HG02623 (cell line): ENCODE measurements at regions not wholly inside any gene's neighbourhood (a gene's known extent, or its start where the extent isn't known, plus 50 kb on each side); places are given as distances from the start of the nearest gene placed in this dataset.
"Not testable (repeated sequence)": the region's sequence is repeated elsewhere in the genome, so short reads cannot be mapped to it uniquely, and the experiment has no call there.

ENCODE experiments used
- ATAC-seq: cut with Tn5 transposase; IDR thresholded peaks from one replicate; pipeline ENCODE4 v1.9.1; 2021; ENCODE audit warnings: moderate library complexity; ENCODE audit not compliant: unreplicated experiment

GRCh38 chr7:42687211-42688055 lies 224.4 kb downstream of the C7orf25 start:
- no peak for ATAC-seq

GRCh38 chr7:42686594-42687156 lies 225.2 kb downstream of the C7orf25 start:
- ATAC-seq: no peak

GRCh38 chr7:42685911-42686310 lies 226.0 kb downstream of the C7orf25 start:
- no peak for ATAC-seq

- no peak for ATAC-seq
Observed at GRCh38 chr7:42677751-42678699, 233.8 kb downstream of the C7orf25 start.

GRCh38 chr7:42674541-42674940 lies 237.3 kb downstream of the C7orf25 start:
- ATAC-seq: no peak

- no peak for ATAC-seq
Observed at GRCh38 chr7:42673951-42674350, 237.9 kb downstream of the C7orf25 start.

GRCh38 chr7:42672339-42672999 lies 239.4 kb downstream of the C7orf25 start:
- no peak for ATAC-seq

GRCh38 chr7:42671627-42672026 lies 240.2 kb downstream of the C7orf25 start:
- ATAC-seq: no peak

- ATAC-seq: no peak
Observed at GRCh38 chr7:42666994-42667393, 244.9 kb downstream of the C7orf25 start.

- no peak for ATAC-seq
Observed at GRCh38 chr7:42662862-42663261, 249.0 kb downstream of the C7orf25 start.

- ATAC-seq: no peak
Observed at GRCh38 chr7:42661312-42661711, 250.6 kb downstream of the C7orf25 start.

GRCh38 chr7:42650701-42651100 lies 261.2 kb downstream of the C7orf25 start:
- no peak for ATAC-seq

GRCh38 chr7:42650171-42650570 lies 261.7 kb downstream of the C7orf25 start:
- no peak for ATAC-seq

- ATAC-seq: no peak
Observed at GRCh38 chr7:42645906-42646305, 266.0 kb downstream of the C7orf25 start.

- no peak for ATAC-seq
Observed at GRCh38 chr7:42642699-42643098, 269.2 kb downstream of the C7orf25 start.

- no peak for ATAC-seq
Observed at GRCh38 chr7:42639930-42640329, 271.9 kb downstream of the C7orf25 start.

GRCh38 chr7:42636380-42636779 lies 275.5 kb downstream of the C7orf25 start:
- ATAC-seq: not testable (repeated sequence)

- ATAC-seq: no peak
Observed at GRCh38 chr7:42628054-42628453, 283.8 kb downstream of the C7orf25 start.

- no peak for ATAC-seq
Observed at GRCh38 chr7:42627626-42628025, 284.2 kb downstream of the C7orf25 start.

GRCh38 chr7:42627101-42627500 lies 284.8 kb downstream of the C7orf25 start:
- no peak for ATAC-seq

GRCh38 chr7:42625421-42625820 lies 286.4 kb downstream of the C7orf25 start:
- no peak for ATAC-seq
